Central memory CD8-positive, alpha-beta T cell (primary cell): ENCODE measurements at regions not wholly inside any gene's neighbourhood (a gene's known extent, or its start where the extent isn't known, plus 50 kb on each side); places are given as distances from the start of the nearest gene placed in this dataset.
"Not testable (repeated sequence)": the region's sequence is repeated elsewhere in the genome, so short reads cannot be mapped to it uniquely, and the experiment has no call there.

Source experiments
- ATAC-seq: fragments of 150-1000 bp; cut with Tn5 transposase; replicated peaks from 2 replicates; pipeline ENCODE4 v1.10.0; 2022; ENCODE audit warnings: mild to moderate bottlenecking, moderate FRiP score, moderate number of reproducible peaks; ENCODE audit not compliant: poor library complexity, severe bottlenecking; ENCODE audit errors: extremely low read depth
- DNase-seq, 2 donors: peaks; one replicate each; pipeline ENCODE4 v3.0.0; 2021; ENCODE audit warnings: low spot score in 2 of 2
- H3K27ac Mint-ChIP-seq: one replicate; pipeline ENCODE4 v1.8.0; 2022; ENCODE audit warnings: low read depth, mild to moderate bottlenecking, moderate library complexity, mixed read lengths
- H3K27me3 Mint-ChIP-seq: one replicate; pipeline ENCODE4 v1.8.0; 2022; ENCODE audit warnings: mixed read lengths
- H3K36me3 Mint-ChIP-seq: one replicate; pipeline ENCODE4 v1.8.0; 2022; ENCODE audit warnings: mild to moderate bottlenecking, moderate library complexity, mixed read lengths; ENCODE audit not compliant: insufficient read depth
- H3K4me1 Mint-ChIP-seq: one replicate; pipeline ENCODE4 v1.8.0; 2022; ENCODE audit warnings: mixed read lengths
- H3K4me3 Mint-ChIP-seq: one replicate; pipeline ENCODE4 v1.8.0; 2022; ENCODE audit warnings: mild to moderate bottlenecking, moderate library complexity, mixed read lengths
- H3K9me3 Mint-ChIP-seq: one replicate; pipeline ENCODE4 v1.8.0; 2022; ENCODE audit warnings: mixed read lengths

DNA sequence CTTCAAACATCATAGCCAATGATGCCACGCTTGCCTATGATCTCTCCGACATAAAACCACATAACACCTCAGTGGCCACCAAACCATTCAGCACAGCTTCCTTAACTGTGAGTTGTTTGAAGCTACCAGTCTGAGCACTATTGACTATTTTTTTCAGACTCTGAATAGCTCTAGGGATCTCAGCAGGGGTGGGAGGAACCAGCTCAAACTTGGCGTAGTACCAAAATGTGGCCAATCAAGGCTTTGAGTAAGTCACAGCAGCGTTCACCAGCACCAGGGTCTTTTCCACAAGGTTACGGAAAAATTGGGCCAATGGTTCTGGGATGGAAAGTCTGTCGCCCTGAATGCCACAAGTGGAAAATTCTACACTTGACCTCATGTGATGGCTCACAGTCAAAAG lies 70.6 kb downstream of the SMPDL3A start:
- H3K27me3 Mint-ChIP-seq = no peaks in the 10 kb centered on the region
- H3K4me1 Mint-ChIP-seq = no peaks in the 10 kb centered on the region
- no peaks in the 10 kb centered on the region for H3K9me3 Mint-ChIP-seq
- H3K4me3 Mint-ChIP-seq = no peak overlapping the region
- no peaks in the 10 kb centered on the region for H3K36me3 Mint-ChIP-seq
- ATAC-seq (no peak), DNase-seq (no peak)
- no peak overlapping the region for H3K27ac Mint-ChIP-seq

DNA sequence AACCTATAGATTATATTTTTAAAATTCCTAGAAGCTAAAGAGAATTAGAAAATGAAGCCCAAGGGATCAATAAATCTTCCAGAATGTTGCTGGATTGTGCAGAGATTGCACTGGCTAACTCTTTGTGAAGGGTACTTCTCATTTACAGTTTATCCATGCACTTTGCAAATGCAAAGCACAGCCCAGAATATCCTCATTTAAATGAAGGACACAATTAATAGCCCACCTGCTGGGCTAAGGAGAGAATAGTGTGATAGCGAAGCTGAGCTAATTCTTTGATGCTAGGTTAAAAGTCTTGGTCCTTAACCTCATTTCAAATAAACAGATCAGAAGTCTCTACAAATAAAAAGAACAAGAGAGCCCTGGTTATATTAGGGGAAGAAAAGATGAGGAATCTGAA lies 72.5 kb downstream of the SMPDL3A start:
- H3K36me3 Mint-ChIP-seq = no peaks in the 10 kb centered on the region
- no peaks in the 10 kb centered on the region for H3K27me3 Mint-ChIP-seq
- H3K9me3 Mint-ChIP-seq = no peaks in the 10 kb centered on the region
- no peak for DNase-seq
- no peak overlapping the region for H3K27ac Mint-ChIP-seq
- no peak overlapping the region for H3K4me3 Mint-ChIP-seq
- no peaks in the 10 kb centered on the region for H3K4me1 Mint-ChIP-seq
- ATAC-seq = no peak

DNA sequence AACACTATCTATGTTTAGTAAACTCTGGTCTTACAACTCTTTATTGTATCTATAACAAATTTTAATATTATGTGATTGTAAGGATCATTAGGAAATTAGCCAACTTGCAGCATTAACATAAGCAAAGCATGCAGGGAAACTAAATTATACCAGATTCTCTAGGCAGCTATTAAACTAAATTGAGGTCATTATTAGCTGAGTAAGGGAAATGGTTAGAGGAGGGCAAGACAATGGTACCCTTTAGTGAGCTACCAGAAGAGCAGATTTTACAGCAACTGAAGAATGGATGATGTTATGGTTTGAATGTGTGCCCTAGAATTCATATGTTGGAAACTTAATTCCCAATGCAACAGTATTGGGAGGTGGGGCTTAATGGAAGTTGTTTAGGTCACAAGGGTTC lies 79.1 kb downstream of the SMPDL3A start:
- Mint-ChIP-seq H3K36me3 (peaks cover 4% of the 10 kb centered on the region), H3K27me3 (no peaks in the 10 kb centered on the region), H3K27ac (no peak overlapping the region), H3K9me3 (no peaks in the 10 kb centered on the region), H3K4me1 (no peaks in the 10 kb centered on the region), H3K4me3 (no peak overlapping the region)
- ATAC-seq (no peak), DNase-seq (no peak)

DNA sequence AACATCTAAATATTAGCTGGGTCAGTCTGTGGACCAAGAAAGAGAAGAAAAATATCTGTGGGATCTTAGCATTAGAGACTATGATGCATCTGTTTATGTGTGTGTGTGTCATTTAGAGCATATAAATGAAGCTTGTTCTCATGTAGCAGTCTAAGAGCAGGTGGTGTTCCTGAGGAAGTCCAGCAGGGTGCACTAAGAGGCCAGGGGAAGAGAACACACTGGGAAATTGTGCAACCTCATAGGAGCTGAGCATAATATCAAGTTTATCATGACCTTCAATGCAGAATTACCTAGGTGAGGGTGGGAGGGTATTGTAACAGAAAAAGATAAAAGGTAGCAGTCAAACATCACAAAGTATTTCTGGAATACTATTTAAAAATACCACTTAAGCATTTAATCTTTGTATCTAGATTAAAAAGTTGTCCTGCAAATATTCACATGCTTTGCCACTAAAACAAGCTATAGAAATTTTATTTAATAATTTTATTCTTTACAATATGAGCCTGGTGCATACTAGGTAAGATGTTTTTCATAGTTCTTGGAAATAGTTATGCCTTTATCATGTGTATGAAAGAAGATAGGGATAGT lies 80.5 kb downstream of the SMPDL3A start:
- no peaks in the 10 kb centered on the region for H3K27me3 Mint-ChIP-seq
- ATAC-seq (no peak), DNase-seq (no peak)
- no peak overlapping the region for H3K27ac Mint-ChIP-seq
- no peaks in the 10 kb centered on the region for H3K9me3 Mint-ChIP-seq
- peaks cover 4% of the 10 kb centered on the region for H3K36me3 Mint-ChIP-seq
- H3K4me3 Mint-ChIP-seq = no peak overlapping the region
- no peaks in the 10 kb centered on the region for H3K4me1 Mint-ChIP-seq

DNA sequence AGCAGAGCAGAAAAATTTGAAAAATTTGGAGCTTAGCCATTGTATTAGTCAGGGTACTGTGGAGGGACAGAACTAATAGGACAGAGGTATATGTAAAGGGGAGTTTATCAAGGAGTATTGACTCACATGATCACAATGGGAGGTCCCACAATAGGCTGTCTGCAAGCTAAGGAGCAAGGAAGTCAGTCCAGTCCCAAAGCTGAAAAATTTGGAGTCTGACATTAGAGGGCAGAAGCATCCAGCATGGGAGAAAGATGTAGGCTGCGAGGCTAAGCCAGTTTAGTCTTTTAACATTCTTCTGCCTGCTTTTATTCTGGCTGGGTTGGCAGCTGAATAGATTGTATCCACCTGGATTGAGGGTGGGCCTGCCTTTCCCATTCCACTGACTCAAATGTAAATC lies 82.0 kb downstream of the SMPDL3A start:
- ATAC-seq (no peak), DNase-seq (no peak)
- H3K9me3 Mint-ChIP-seq = no peaks in the 10 kb centered on the region
- H3K4me3 Mint-ChIP-seq = no peak overlapping the region
- H3K27ac Mint-ChIP-seq = no peak overlapping the region
- H3K27me3 Mint-ChIP-seq = no peaks in the 10 kb centered on the region
- H3K36me3 Mint-ChIP-seq = peaks cover 4% of the 10 kb centered on the region
- no peaks in the 10 kb centered on the region for H3K4me1 Mint-ChIP-seq

DNA sequence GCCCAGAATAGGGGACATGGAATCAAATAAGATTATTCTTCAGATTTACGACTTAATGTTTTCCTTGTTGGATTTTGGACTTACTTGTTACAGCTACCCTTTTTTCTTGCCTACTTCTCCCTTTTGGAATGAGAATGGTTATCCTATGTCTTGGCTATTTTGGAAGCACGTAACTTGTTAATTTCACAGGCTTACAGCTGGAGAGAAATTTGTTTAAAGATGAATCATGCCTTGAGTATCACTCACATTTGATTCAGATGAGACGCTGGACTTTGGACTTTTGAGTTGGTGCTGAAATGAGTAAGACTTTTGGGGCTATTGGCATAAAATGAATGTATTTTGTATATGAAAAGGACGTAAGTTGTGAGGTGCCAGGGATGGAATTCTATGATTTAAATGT lies 83.3 kb downstream of the SMPDL3A start:
- no peaks in the 10 kb centered on the region for H3K27me3 Mint-ChIP-seq
- H3K9me3 Mint-ChIP-seq = no peaks in the 10 kb centered on the region
- DNase-seq = no peak
- H3K27ac Mint-ChIP-seq = no peak overlapping the region
- no peaks in the 10 kb centered on the region for H3K4me1 Mint-ChIP-seq
- H3K36me3 Mint-ChIP-seq = peaks cover 6% of the 10 kb centered on the region
- H3K4me3 Mint-ChIP-seq = no peak overlapping the region
- ATAC-seq = no peak

DNA sequence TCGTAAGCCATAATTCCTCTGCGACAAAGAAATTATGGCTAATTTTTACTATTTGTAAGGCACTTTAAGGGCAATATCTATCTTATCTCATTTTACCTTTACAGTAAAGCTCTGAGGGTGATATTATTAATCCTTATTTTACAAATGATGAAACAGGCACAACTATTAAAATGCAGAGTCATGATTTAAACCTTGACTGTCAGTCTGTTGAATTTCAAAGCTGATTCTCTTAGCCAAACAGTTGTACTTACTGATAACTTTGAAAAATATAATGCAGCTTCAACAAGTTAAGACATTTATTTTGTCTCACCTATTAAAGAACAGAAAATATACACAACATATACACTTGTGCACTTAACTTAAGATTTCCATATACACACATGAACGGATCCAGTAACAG lies 88.2 kb downstream of the SMPDL3A start:
- H3K27me3 Mint-ChIP-seq = no peaks in the 10 kb centered on the region
- DNase-seq = no peak
- no peaks in the 10 kb centered on the region for H3K4me1 Mint-ChIP-seq
- no peak for ATAC-seq
- H3K9me3 Mint-ChIP-seq = peaks cover 4% of the 10 kb centered on the region
- H3K4me3 Mint-ChIP-seq = no peak overlapping the region
- H3K27ac Mint-ChIP-seq = no peak overlapping the region
- H3K36me3 Mint-ChIP-seq = peaks cover 2% of the 10 kb centered on the region

DNA sequence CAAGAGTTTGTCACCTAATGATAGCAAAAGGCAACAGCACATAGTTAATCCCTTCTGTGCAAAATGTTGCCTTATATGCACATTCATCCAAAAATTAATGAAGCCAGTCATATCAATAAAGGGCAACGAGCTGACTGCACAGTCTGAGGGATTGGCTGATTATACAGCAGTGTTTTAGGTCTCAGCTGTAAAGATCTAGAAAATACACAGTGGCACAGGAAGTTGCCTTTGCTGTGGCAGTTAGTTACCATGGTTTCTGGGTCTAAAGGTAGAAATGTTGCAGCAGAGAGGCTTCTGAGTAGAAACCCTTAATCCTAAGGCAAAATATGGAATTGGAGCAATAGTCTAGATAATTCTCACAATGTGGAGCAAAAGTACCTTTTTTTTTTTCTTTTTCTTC lies 89.7 kb downstream of the SMPDL3A start:
- Mint-ChIP-seq H3K36me3 (peaks cover 2% of the 10 kb centered on the region), H3K4me3 (no peak overlapping the region), H3K27ac (no peak overlapping the region), H3K9me3 (peaks cover 7% of the 10 kb centered on the region), H3K4me1 (no peaks in the 10 kb centered on the region), H3K27me3 (no peaks in the 10 kb centered on the region)
- ATAC-seq (no peak), DNase-seq (no peak)

DNA sequence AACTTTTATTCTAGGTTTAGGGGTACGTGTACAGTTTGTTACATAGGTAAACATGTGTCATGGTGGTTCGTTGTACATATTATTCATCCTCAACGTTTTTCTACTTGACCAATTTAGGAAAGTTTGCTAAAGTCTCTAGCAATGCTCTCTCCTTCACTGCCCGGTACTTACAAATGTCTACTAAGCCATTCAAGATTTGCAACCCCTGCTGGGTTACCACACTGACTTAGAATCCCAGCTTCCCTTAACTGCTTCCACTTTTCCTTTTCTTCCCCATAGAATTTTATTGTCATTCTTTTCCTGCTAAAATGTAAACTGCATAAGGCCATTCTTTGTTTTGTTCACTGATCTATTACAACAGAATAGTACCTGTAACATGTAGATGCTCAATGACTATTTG lies 97.4 kb downstream of the SMPDL3A start:
- H3K9me3 Mint-ChIP-seq = peaks cover 16% of the 10 kb centered on the region
- no peaks in the 10 kb centered on the region for H3K4me1 Mint-ChIP-seq
- ATAC-seq (no peak), DNase-seq (no peak)
- H3K36me3 Mint-ChIP-seq = no peaks in the 10 kb centered on the region
- H3K27me3 Mint-ChIP-seq = no peaks in the 10 kb centered on the region
- no peak overlapping the region for H3K4me3 Mint-ChIP-seq
- no peak overlapping the region for H3K27ac Mint-ChIP-seq

DNA sequence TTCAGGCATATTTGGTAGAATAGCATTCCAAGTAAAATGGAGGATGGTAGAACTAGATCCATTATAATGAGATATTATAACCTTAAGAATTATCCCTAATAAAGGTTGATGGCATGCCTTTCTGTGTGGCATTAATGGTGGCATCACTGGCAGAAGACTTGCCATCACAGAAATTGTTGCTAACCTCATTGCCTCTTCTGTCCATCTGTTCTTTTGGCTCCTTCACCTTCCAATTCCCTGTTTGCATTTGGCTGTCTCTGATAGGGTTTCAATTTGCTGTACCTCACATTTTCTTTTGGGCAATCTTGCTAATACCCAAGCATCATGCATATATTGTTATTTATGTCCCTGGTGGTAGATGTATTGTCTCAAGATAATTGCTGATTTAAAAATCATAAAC lies 98.9 kb downstream of the SMPDL3A start:
- no peaks in the 10 kb centered on the region for H3K36me3 Mint-ChIP-seq
- no peak for ATAC-seq
- H3K27ac Mint-ChIP-seq = no peak overlapping the region
- no peaks in the 10 kb centered on the region for H3K4me1 Mint-ChIP-seq
- peaks cover 11% of the 10 kb centered on the region for H3K9me3 Mint-ChIP-seq
- H3K27me3 Mint-ChIP-seq = no peaks in the 10 kb centered on the region
- no peak for DNase-seq
- no peak overlapping the region for H3K4me3 Mint-ChIP-seq

DNA sequence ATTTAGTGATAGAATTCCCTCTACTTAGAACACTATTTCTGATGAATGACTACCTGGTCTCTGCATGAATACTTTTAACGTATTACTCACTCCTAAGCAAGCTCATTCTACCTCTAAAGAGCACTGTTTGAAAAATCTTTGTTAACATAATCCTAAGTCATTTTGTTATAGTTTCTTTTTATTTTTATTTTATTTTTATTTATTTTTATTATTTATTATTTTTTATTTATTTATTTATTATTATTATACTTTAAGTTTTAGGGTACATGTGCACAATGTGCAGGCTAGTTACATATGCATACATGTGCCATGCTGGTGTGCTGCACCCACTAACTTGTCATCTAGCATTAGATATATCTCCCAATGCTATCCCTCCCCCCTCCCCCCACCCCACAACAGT lies 99.6 kb downstream of the SMPDL3A start:
- not testable (repeated sequence) for H3K4me1 Mint-ChIP-seq, H3K36me3 Mint-ChIP-seq, ATAC-seq, H3K27ac Mint-ChIP-seq, H3K27me3 Mint-ChIP-seq, H3K4me3 Mint-ChIP-seq, DNase-seq
- H3K9me3 Mint-ChIP-seq = peaks cover 10% of the 10 kb centered on the region

DNA sequence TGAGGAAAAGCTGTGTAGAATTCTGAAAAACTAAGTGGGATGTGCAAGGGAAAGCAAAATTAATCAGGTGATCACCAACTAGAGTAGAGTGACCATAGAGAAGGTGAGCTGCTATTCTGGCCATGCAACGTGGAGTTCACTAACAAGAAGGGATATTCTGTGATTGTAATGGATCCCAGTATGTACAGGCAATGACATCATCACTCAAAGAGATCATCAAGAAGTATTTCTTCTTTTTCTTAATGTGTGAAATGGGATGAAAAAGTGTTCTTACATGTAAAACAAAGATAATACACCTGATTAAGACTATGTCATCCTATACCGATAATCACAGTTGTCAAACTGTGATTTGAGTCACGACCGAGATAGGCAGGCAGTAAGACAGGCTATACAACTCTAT lies 101.2 kb downstream of the SMPDL3A start:
- Mint-ChIP-seq H3K36me3 (no peaks in the 10 kb centered on the region), H3K27ac (no peak overlapping the region), H3K27me3 (no peaks in the 10 kb centered on the region), H3K4me3 (no peak overlapping the region), H3K4me1 (no peaks in the 10 kb centered on the region), H3K9me3 (peaks cover 5% of the 10 kb centered on the region)
- DNase-seq = no peak
- ATAC-seq = no peak

DNA sequence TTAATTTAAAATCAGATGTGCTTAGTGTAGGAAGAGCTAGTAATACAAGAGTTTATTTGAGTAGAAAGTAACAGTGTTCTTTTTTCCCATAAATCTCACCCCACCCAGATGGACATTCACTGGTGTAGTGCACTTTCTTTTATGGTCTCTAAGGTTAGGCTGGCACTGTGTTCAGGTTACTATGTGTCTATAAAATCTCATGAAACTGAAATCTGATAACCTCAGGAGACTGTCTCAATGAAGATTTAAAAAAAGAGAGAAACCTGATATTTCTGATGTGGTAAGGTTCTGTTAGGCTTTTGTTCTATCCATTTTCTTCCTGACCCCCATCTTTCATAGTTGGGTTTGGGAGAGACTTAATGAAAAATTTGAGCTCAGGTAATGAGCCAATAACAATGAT lies 101.2 kb upstream of the CLVS2 start:
- H3K27me3 Mint-ChIP-seq = no peaks in the 10 kb centered on the region
- DNase-seq = no peak
- H3K27ac Mint-ChIP-seq = no peak overlapping the region
- H3K36me3 Mint-ChIP-seq = no peaks in the 10 kb centered on the region
- H3K4me3 Mint-ChIP-seq = no peak overlapping the region
- ATAC-seq = no peak
- H3K4me1 Mint-ChIP-seq = no peaks in the 10 kb centered on the region
- H3K9me3 Mint-ChIP-seq = peaks cover 19% of the 10 kb centered on the region

DNA sequence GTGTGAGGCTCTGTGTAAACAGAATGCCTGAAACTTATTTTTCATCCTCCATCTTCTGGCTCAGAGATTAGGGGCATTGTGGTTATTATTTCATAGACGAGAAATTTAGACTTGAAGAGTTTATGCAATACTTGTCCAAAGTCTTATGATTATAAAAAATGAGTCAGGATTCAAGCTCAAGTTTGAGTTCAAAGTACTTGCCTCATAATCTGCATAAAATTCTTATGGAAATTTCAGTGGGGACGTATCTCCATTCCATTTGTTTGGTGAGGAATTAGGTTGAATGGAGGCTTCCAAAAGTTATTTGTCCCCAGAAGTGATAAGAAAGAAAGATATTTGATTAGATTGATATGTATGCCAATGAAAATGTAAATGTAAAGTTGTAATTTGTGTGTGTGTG lies 93.7 kb upstream of the CLVS2 start:
- Mint-ChIP-seq H3K4me1 (no peaks in the 10 kb centered on the region), H3K36me3 (no peaks in the 10 kb centered on the region), H3K9me3 (peaks cover 23% of the 10 kb centered on the region), H3K27me3 (no peaks in the 10 kb centered on the region), H3K27ac (no peak overlapping the region), H3K4me3 (no peak overlapping the region)
- ATAC-seq (no peak), DNase-seq (no peak)
